Adrenal gland (tissue), 9 donors: ENCODE measurements at regions not wholly inside any gene's neighbourhood (a gene's known extent, or its start where the extent isn't known, plus 50 kb on each side); places are given as distances from the start of the nearest gene placed in this dataset.

Experiments used
- DNase-seq, 7 donors: peaks; one replicate each; pipeline ENCODE4 v3.0.0-alpha.2; 2019 to 2020
- H3K27ac ChIP-seq, 5 donors: fragments of 200-600 bp; sonication (generic) in 4 of 5; 1 replicate in 3 of 5; 2 replicates in 2 of 5; pipeline versions ENCODE4 v1.5.1 to v1.8.0; 2016 to 2020; ENCODE audit warnings: mild to moderate bottlenecking in 1 of 5
- H3K27me3 ChIP-seq: fragments of 200-600 bp; 2 replicates; pipeline ENCODE4 v1.8.0; 2021
- H3K36me3 ChIP-seq, 2 donors: fragments of 200-600 bp; replicated peaks in 1 of 2; 1 replicate in 1 of 2; 2 replicates in 1 of 2; pipeline versions ENCODE4 v1.5.1 to v1.8.0; 2018 to 2022
- H3K4me1 ChIP-seq, 2 donors: fragments of 200-600 bp; replicated peaks in 1 of 2; 1 replicate in 1 of 2; 2 replicates in 1 of 2; pipeline versions ENCODE4 v1.5.1 to v1.8.0; 2018 to 2021
- H3K4me3 ChIP-seq, 4 donors: fragments of 200-600 bp; sonication (generic) in 3 of 4; one replicate each; pipeline ENCODE4 v1.5.1; 2016 to 2018
- H3K9me3 ChIP-seq, 3 donors: fragments of 200-600 bp; sonication (generic) in 1 of 3; replicated peaks in 1 of 3; 1 replicate in 2 of 3; 2 replicates in 1 of 3; pipeline versions ENCODE4 v1.5.1 to v1.8.0; 2016 to 2021
- CTCF ChIP-seq, 6 experiments: fragments of 450-650 bp in 4 of 6; fragments of 200-600 bp in 2 of 6; sonication (generic) in 1 of 6; IDR thresholded peaks; 1 replicate in 5 of 6; 2 replicates in 1 of 6; pipeline versions ENCODE4 v1.5.1 to v1.8.0; 2016 to 2021; ENCODE audit warnings: antibody characterized with exemption in 6 of 6, mild to moderate bottlenecking in 2 of 6, moderate library complexity in 1 of 6
- POLR2A ChIP-seq, 2 donors: fragments of 450-650 bp; IDR thresholded peaks; one replicate each; pipeline ENCODE4 v1.6.1; 2017; ENCODE audit warnings: antibody characterized with exemption in 2 of 2, mild to moderate bottlenecking in 2 of 2, moderate library complexity in 1 of 2
- WGBS, 4 donors: extraction: QIAGEN DNeasy Blood & Tissue Kit in 2 of 4; methylation state at CpG; one replicate each; pipeline versions ENCODE4 v1.1.5 to v1.1.7; 2013 to 2017; 5-methylcytosine and 5-hydroxymethylcytosine counted together
- intact Hi-C, 2 donors: fragments of 100-400 bp; cut with DNase I; formaldehyde crosslinking; loops; one replicate each; pipeline versions ENCODE4 v1.14.1 to v1.15.0; 2022 to 2023
- donor health status: healthy with polysubstance abuse.
- donor health status: Bipolar disorder and iron deficiency.
- donor health status: DM: yes; HTN: yes; CAD: no.
- donor health status: DM: no; HTN: no; CAD: no.
- donor health status: DM: no; HTN: no; CAD: no.

GRCh38 chr12:115626210-115626609, 651.3 kb downstream of the MED13L start:
- H3K36me3 ChIP-seq, result no peaks in the 10 kb centered on the region
- intact Hi-C loops, result no loop called here
- no peak for TF ChIP-seq CTCF (IDR thresholded peaks at IDR 0.05)
- TF ChIP-seq POLR2A (IDR thresholded peaks at IDR 0.05), result no peak
- no peak overlapping the region for H3K27ac ChIP-seq
- H3K27me3 ChIP-seq, result no peaks in the 10 kb centered on the region
- H3K4me1 ChIP-seq, result no peaks in the 10 kb centered on the region
- no peak for DNase-seq
- 75 to 83% (median 77%) methylated on average over 3 of the region's 3 CpGs for WGBS, 4 donors
- no peak overlapping the region for H3K4me3 ChIP-seq
- H3K9me3 ChIP-seq, result no peaks in the 10 kb centered on the region

- intact Hi-C loops, result no loop called here
- H3K4me3 ChIP-seq, result no peak overlapping the region
- DNase-seq, result peak in 2 of 7 donors; percentile 11 to 41
- WGBS, 4 donors, result 46 to 56% (median 54%) methylated on average over 4 to 18 of the region's 18 CpGs
- H3K27ac ChIP-seq, result no peak overlapping the region
- no peaks in the 10 kb centered on the region for H3K36me3 ChIP-seq
- H3K27me3 ChIP-seq, result no peaks in the 10 kb centered on the region
- no peaks in the 10 kb centered on the region for H3K4me1 ChIP-seq
- TF ChIP-seq POLR2A (IDR thresholded peaks at IDR 0.05), result no peak
- no peak for TF ChIP-seq CTCF (IDR thresholded peaks at IDR 0.05)
- no peaks in the 10 kb centered on the region for H3K9me3 ChIP-seq
Measured at GRCh38 chr12:115623764-115624334, 653.6 kb downstream of the MED13L start.

GRCh38 chr12:115623275-115623674, 654.2 kb downstream of the MED13L start:
- no peak overlapping the region for H3K27ac ChIP-seq
- DNase-seq, result no peak
- H3K36me3 ChIP-seq, result no peaks in the 10 kb centered on the region
- no peaks in the 10 kb centered on the region for H3K9me3 ChIP-seq
- TF ChIP-seq POLR2A (IDR thresholded peaks at IDR 0.05), result no peak
- TF ChIP-seq CTCF (IDR thresholded peaks at IDR 0.05), result no peak
- no peaks in the 10 kb centered on the region for H3K4me1 ChIP-seq
- intact Hi-C loops, result no loop called here
- 90 to 93% (median 92%) methylated on average over 5 of the region's 5 CpGs for WGBS, 4 donors
- H3K4me3 ChIP-seq, result no peak overlapping the region
- no peaks in the 10 kb centered on the region for H3K27me3 ChIP-seq

- intact Hi-C loops, result no loop called here
- no peak for DNase-seq
- WGBS, 4 donors, result 73 to 79% (median 76%) methylated on average over 3 to 4 of the region's 4 CpGs
- no peaks in the 10 kb centered on the region for H3K9me3 ChIP-seq
- no peaks in the 10 kb centered on the region for H3K4me1 ChIP-seq
- H3K27me3 ChIP-seq, result no peaks in the 10 kb centered on the region
- no peak overlapping the region for H3K4me3 ChIP-seq
- no peak overlapping the region for H3K27ac ChIP-seq
- no peaks in the 10 kb centered on the region for H3K36me3 ChIP-seq
- TF ChIP-seq POLR2A (IDR thresholded peaks at IDR 0.05) (no peak), CTCF (IDR thresholded peaks at IDR 0.05) (no peak)
Measured at GRCh38 chr12:115620816-115621215, 656.7 kb downstream of the MED13L start.
